OCI-LY7 (cell line): ENCODE measurements at regions not wholly inside any gene's neighbourhood (a gene's known extent, or its start where the extent isn't known, plus 50 kb on each side); places are given as distances from the start of the nearest gene placed in this dataset.

Experiments
- EZH2phosphoT487 ChIP-seq: fragments of 200-600 bp; sonication (generic); IDR thresholded peaks from 2 replicates; pipeline ENCODE4 v1.6.1; 2018; ENCODE audit warnings: low read depth, borderline replicate concordance, mild to moderate bottlenecking, mixed run types, antibody characterized with exemption, low read length, moderate library complexity, mixed read lengths
- TF ChIP-seq, protein P1 (sequence below): fragments of 200-600 bp; sonication (generic); conservative IDR thresholded peaks from 2 replicates; pipeline ENCODE4 v1.5.1; 2014; ENCODE audit warnings: mild to moderate bottlenecking, antibody characterized with exemption, low read length, moderate library complexity, mixed read lengths

DNA sequence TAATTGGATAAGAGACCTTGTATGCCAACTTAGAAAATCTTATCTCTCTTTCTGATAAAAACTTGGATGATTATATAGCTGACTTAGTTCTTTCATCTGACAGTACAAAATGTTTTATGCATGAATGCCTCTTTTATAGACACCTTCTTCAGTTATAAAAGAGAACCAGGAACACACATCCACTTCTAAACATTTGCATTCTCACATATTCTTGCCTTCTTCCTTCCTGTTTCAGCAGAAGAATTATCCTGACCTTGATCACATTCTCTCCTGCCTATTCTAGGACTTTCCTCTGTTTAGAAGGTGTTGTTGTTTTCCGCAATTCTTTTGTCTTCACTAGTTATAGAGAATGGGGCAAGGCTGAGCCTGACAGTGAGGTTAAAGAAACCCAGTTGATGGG, 80.9 kb downstream of the LARP7 start:
- TF ChIP-seq, protein P1, sequence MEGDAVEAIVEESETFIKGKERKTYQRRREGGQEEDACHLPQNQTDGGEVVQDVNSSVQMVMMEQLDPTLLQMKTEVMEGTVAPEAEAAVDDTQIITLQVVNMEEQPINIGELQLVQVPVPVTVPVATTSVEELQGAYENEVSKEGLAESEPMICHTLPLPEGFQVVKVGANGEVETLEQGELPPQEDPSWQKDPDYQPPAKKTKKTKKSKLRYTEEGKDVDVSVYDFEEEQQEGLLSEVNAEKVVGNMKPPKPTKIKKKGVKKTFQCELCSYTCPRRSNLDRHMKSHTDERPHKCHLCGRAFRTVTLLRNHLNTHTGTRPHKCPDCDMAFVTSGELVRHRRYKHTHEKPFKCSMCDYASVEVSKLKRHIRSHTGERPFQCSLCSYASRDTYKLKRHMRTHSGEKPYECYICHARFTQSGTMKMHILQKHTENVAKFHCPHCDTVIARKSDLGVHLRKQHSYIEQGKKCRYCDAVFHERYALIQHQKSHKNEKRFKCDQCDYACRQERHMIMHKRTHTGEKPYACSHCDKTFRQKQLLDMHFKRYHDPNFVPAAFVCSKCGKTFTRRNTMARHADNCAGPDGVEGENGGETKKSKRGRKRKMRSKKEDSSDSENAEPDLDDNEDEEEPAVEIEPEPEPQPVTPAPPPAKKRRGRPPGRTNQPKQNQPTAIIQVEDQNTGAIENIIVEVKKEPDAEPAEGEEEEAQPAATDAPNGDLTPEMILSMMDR, result no peak
- TF ChIP-seq EZH2phosphoT487, result no peak
